ENCODE measurements at regions not wholly inside any gene's neighbourhood (a gene's known extent, or its start where the extent isn't known, plus 50 kb on each side); places are given as distances from the start of the nearest gene placed in this dataset.

- Mint-ChIP-seq H3K27ac (no peak overlapping the region), H3K9me3 (ENCODE audit: low read depth) (no peaks in the 10 kb centered on the region), H3K27me3 (peaks cover 41% of the 10 kb centered on the region), H3K4me3 (ENCODE audit: low read depth) (no peak overlapping the region), H3K36me3 (ENCODE audit: insufficient read depth) (no peaks in the 10 kb centered on the region), H3K4me1 (ENCODE audit: low read depth) (no peaks in the 10 kb centered on the region)
- peak; percentile 79 for DNase-seq (ENCODE audit: low spot score, unreplicated experiment)
- TF ChIP-seq, protein P1, sequence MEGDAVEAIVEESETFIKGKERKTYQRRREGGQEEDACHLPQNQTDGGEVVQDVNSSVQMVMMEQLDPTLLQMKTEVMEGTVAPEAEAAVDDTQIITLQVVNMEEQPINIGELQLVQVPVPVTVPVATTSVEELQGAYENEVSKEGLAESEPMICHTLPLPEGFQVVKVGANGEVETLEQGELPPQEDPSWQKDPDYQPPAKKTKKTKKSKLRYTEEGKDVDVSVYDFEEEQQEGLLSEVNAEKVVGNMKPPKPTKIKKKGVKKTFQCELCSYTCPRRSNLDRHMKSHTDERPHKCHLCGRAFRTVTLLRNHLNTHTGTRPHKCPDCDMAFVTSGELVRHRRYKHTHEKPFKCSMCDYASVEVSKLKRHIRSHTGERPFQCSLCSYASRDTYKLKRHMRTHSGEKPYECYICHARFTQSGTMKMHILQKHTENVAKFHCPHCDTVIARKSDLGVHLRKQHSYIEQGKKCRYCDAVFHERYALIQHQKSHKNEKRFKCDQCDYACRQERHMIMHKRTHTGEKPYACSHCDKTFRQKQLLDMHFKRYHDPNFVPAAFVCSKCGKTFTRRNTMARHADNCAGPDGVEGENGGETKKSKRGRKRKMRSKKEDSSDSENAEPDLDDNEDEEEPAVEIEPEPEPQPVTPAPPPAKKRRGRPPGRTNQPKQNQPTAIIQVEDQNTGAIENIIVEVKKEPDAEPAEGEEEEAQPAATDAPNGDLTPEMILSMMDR (IDR thresholded peaks at IDR 0.05; ENCODE audit: unreplicated experiment), result peak; percentile 90
Measured at GRCh38 chr6:30396833-30397479, 52.0 kb downstream of the RPP21 start.

DNA sequence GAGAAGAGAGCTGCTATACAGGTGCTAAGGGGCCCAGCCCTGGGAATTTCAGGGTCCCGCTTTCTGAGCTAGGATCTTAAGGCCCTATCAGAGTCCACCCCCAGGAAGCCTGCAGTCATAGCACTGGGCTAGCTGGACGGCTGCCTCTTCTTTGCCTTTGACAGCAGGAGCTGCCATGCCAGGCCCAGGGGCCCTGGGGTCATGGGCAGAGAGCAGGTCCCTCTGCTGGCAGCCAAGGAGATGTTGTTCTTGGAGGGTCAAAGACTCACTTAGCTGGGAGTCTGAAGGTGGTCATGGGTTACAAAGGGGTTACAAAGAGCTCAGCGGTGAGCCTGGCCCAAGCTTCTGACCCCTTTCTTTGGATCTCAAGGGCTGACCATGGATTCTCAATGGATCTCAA lies 52.7 kb downstream of the RPP21 start:
- H3K4me1 Mint-ChIP-seq (ENCODE audit: low read depth), result no peaks in the 10 kb centered on the region
- peaks cover 41% of the 10 kb centered on the region for H3K27me3 Mint-ChIP-seq
- no peaks in the 10 kb centered on the region for H3K36me3 Mint-ChIP-seq (ENCODE audit: insufficient read depth)
- H3K27ac Mint-ChIP-seq, result no peak overlapping the region
- no peak for DNase-seq (ENCODE audit: low spot score, unreplicated experiment)
- H3K4me3 Mint-ChIP-seq (ENCODE audit: low read depth), result no peak overlapping the region
- H3K9me3 Mint-ChIP-seq (ENCODE audit: low read depth), result no peaks in the 10 kb centered on the region
- TF ChIP-seq, protein P1 (IDR thresholded peaks at IDR 0.05; ENCODE audit: unreplicated experiment), result no peak

- Mint-ChIP-seq H3K27ac (no peak overlapping the region), H3K4me1 (ENCODE audit: low read depth) (peaks cover 2% of the 10 kb centered on the region), H3K36me3 (ENCODE audit: insufficient read depth) (no peaks in the 10 kb centered on the region), H3K4me3 (ENCODE audit: low read depth) (no peak overlapping the region), H3K27me3 (peaks cover 28% of the 10 kb centered on the region), H3K9me3 (ENCODE audit: low read depth) (no peaks in the 10 kb centered on the region)
- TF ChIP-seq, protein P1 (IDR thresholded peaks at IDR 0.05; ENCODE audit: unreplicated experiment), result no peak
- no peak for DNase-seq (ENCODE audit: low spot score, unreplicated experiment)
Measured at GRCh38 chr6:30399390-30400058, 54.6 kb downstream of the RPP21 start.

- no peak for DNase-seq (ENCODE audit: low spot score, unreplicated experiment)
- Mint-ChIP-seq H3K36me3 (ENCODE audit: insufficient read depth) (no peaks in the 10 kb centered on the region), H3K4me1 (ENCODE audit: low read depth) (peaks cover 7% of the 10 kb centered on the region), H3K4me3 (ENCODE audit: low read depth) (no peak overlapping the region), H3K27ac (no peak overlapping the region), H3K9me3 (ENCODE audit: low read depth) (peaks cover 16% of the 10 kb centered on the region), H3K27me3 (no peaks in the 10 kb centered on the region)
- TF ChIP-seq, protein P1 (IDR thresholded peaks at IDR 0.05; ENCODE audit: unreplicated experiment), result no peak
Measured at GRCh38 chr6:30405934-30406333, 61.0 kb downstream of the RPP21 start.

DNA sequence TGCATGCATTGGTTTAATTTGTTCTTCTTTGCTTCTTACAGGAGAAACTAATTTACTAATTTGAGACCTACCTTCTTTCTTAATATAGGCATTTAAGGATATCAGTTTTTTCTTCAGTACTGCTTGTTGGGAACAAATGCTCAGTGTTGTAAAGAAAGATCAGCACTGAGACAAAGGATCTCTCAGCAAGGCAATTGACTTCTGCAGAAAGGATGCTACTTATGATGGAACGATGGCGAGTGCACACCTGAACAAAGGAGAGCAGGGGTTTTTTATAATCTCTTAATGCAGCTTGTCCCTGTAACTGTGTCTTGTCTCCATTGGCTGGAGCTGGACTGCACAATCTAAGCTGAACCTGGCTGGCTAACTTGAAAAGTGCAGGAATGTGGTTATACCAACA lies 64.2 kb downstream of the RPP21 start:
- Mint-ChIP-seq H3K27ac (no peak overlapping the region), H3K27me3 (peaks cover 25% of the 10 kb centered on the region), H3K9me3 (ENCODE audit: low read depth) (peaks cover 19% of the 10 kb centered on the region), H3K4me1 (ENCODE audit: low read depth) (peaks cover 5% of the 10 kb centered on the region), H3K36me3 (ENCODE audit: insufficient read depth) (no peaks in the 10 kb centered on the region), H3K4me3 (ENCODE audit: low read depth) (no peak overlapping the region)
- DNase-seq (ENCODE audit: low spot score, unreplicated experiment), result no peak
- TF ChIP-seq, protein P1 (IDR thresholded peaks at IDR 0.05; ENCODE audit: unreplicated experiment), result no peak
